Mucosa of stomach (tissue), 1 donor: ENCODE measurements at regions not wholly inside any gene's neighbourhood (a gene's known extent, or its start where the extent isn't known, plus 50 kb on each side); places are given as distances from the start of the nearest gene placed in this dataset.

Experiments used
- H3K27me3 ChIP-seq: one replicate; pipeline ENCODE4 v1.7.0; 2013; ENCODE audit warnings: mild to moderate bottlenecking, low read length; ENCODE audit not compliant: control insufficient read depth, insufficient read depth
- H3K36me3 ChIP-seq: one replicate; pipeline ENCODE4 v1.7.0; 2013; ENCODE audit warnings: low read length; ENCODE audit not compliant: control insufficient read depth, insufficient read depth
- H3K4me1 ChIP-seq: one replicate; pipeline ENCODE4 v1.7.0; 2013; ENCODE audit warnings: mild to moderate bottlenecking, low read length; ENCODE audit not compliant: control insufficient read depth, insufficient read depth
- H3K4me3 ChIP-seq: one replicate; pipeline ENCODE4 v1.7.0; 2013; ENCODE audit warnings: low read length
- H3K9ac ChIP-seq: one replicate; pipeline ENCODE4 v1.7.0; 2013; ENCODE audit warnings: mild to moderate bottlenecking, low read length, moderate library complexity
- H3K9me3 ChIP-seq: one replicate; pipeline ENCODE4 v1.7.0; 2013; ENCODE audit warnings: mild to moderate bottlenecking, low read length, moderate library complexity; ENCODE audit not compliant: control insufficient read depth
- donor health status: Pancreatic carcinoma.

DNA sequence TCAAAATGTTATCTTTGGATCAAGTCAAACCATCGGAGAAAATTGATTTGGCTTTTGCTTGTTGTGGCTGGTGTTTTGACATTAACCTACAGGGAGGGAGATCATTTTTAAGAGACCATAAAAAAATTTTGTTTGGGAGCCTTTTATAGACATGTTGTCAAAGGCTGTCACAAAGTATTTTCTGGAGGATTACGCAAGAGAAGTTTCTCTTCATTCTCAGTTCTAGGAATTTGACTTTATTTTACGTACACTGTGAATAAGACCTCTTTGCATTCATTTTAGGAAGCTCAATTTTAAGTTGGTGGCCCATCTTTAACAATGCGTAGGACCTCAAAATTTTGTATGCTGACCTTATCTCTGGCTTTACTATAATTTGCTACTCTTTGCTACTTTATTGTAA is 50.2 kb upstream of the SLC44A1 start:
- Histone ChIP-seq H3K27me3 (no peaks in the 10 kb centered on the region), H3K4me3 (no peak overlapping the region), H3K9ac (no peak overlapping the region), H3K36me3 (no peaks in the 10 kb centered on the region), H3K4me1 (no peaks in the 10 kb centered on the region), H3K9me3 (no peaks in the 10 kb centered on the region)
